Pancreas (tissue), 10 donors: ENCODE measurements at regions not wholly inside any gene's neighbourhood (a gene's known extent, or its start where the extent isn't known, plus 50 kb on each side); places are given as distances from the start of the nearest gene placed in this dataset.

ENCODE experiments used
- ATAC-seq, 4 donors: fragments of 200-7000 bp; cut with Tn5 transposase; one replicate each; pipeline versions ENCODE4 v1.8.0 to v1.9.1; 2020; ENCODE audit warnings: mild to moderate bottlenecking in 4 of 4, moderate library complexity in 4 of 4
- DNase-seq, 6 donors: peaks; one replicate each; pipeline ENCODE4 v3.0.0-alpha.2; 2020
- FAIRE-seq: peaks from 2 replicates; lab custom pipeline; 2012; peaks lifted over from hg19 to GRCh38; lab: Jason Lieb, UNC
- H3K27ac ChIP-seq, 4 donors: fragments of 200-600 bp; sonication (generic); 1 replicate in 3 of 4; 2 replicates in 1 of 4; pipeline versions ENCODE4 v1.5.0 to v1.8.0; 2020
- H3K27me3 ChIP-seq, 4 donors: fragments of 200-600 bp; one replicate each; pipeline ENCODE4 v1.8.0; 2021
- H3K36me3 ChIP-seq, 3 donors: fragments of 200-600 bp; sonication (generic) in 1 of 3; one replicate each; pipeline versions ENCODE4 v1.5.0 to v1.8.0; 2020 to 2021
- H3K4me1 ChIP-seq, 3 donors: fragments of 200-600 bp; one replicate each; pipeline ENCODE4 v1.8.0; 2021
- H3K4me3 ChIP-seq, 4 donors: fragments of 200-600 bp; sonication (generic) in 2 of 4; one replicate each; pipeline versions ENCODE4 v1.5.0 to v1.8.0; 2020 to 2021
- H3K9me3 ChIP-seq, 4 donors: fragments of 200-600 bp; one replicate each; pipeline ENCODE4 v1.8.0; 2021
- WGBS, 2 donors: extraction: QIAGEN DNeasy Blood & Tissue Kit; methylation state at CpG; one replicate each; pipeline ENCODE4 v1.1.7; 2013; 5-methylcytosine and 5-hydroxymethylcytosine counted together
- intact Hi-C, 3 donors: fragments of 100-400 bp; cut with DNase I; formaldehyde crosslinking; loops; one replicate each; pipeline versions ENCODE4 v1.11.1 to v1.14.2; 2022
- TF ChIP-seq, protein P1 (sequence below), 4 donors: fragments of 200-600 bp; sonication (generic) in 3 of 4; IDR thresholded peaks; one replicate each; pipeline versions ENCODE4 v1.5.0 to v1.8.0; 2021; ENCODE audit warnings: antibody characterized with exemption in 4 of 4
- donor health status: healthy with polysubstance abuse.
- donor health status: DM: no; HTN: no; CAD: no; lungs with moderate emphysema.
- donor health status: DM: no; HTN: no; CAD: no.
- donor health status: control.
- donor health status: control.
- donor health status: Bipolar disorder and iron deficiency.
- donor health status: DM: yes; HTN: yes; CAD: no.
- donor health status: DM: no; HTN: no; CAD: no.
- donor health status: DM: no; HTN: no; CAD: no.
- donor health status: DM: yes; HTN: yes; CAD: no.

DNA sequence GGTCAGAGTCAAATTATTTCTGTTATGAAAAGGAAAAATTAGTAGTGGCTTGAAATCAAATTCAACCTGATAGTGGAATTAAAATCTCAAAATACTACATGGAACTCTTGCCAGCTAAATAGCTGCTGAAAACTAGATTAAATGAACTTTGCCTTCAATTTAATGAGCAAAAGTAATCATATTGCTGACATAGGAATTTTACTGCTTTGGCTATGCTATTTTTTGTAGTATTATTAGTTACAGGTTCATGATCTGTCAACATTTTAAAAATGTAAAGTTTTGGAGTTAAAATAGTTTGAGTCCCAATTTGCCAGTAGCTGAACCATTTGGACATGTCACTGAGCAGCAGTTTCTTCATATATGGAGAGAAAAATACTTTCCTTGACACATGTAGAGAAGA is 81.4 kb downstream of the RERGL start:
- H3K9me3 ChIP-seq: no peaks in the 10 kb centered on the region
- H3K4me1 ChIP-seq: no peaks in the 10 kb centered on the region
- intact Hi-C loops: no loop called here
- TF ChIP-seq, protein P1, sequence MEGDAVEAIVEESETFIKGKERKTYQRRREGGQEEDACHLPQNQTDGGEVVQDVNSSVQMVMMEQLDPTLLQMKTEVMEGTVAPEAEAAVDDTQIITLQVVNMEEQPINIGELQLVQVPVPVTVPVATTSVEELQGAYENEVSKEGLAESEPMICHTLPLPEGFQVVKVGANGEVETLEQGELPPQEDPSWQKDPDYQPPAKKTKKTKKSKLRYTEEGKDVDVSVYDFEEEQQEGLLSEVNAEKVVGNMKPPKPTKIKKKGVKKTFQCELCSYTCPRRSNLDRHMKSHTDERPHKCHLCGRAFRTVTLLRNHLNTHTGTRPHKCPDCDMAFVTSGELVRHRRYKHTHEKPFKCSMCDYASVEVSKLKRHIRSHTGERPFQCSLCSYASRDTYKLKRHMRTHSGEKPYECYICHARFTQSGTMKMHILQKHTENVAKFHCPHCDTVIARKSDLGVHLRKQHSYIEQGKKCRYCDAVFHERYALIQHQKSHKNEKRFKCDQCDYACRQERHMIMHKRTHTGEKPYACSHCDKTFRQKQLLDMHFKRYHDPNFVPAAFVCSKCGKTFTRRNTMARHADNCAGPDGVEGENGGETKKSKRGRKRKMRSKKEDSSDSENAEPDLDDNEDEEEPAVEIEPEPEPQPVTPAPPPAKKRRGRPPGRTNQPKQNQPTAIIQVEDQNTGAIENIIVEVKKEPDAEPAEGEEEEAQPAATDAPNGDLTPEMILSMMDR (IDR thresholded peaks at IDR 0.05): no peak
- no peaks in the 10 kb centered on the region for H3K27me3 ChIP-seq
- no peak overlapping the region for H3K27ac ChIP-seq
- no peak for DNase-seq
- no peaks in the 10 kb centered on the region for H3K36me3 ChIP-seq
- no peak for FAIRE-seq
- H3K4me3 ChIP-seq: no peak overlapping the region
- ATAC-seq: no peak

DNA sequence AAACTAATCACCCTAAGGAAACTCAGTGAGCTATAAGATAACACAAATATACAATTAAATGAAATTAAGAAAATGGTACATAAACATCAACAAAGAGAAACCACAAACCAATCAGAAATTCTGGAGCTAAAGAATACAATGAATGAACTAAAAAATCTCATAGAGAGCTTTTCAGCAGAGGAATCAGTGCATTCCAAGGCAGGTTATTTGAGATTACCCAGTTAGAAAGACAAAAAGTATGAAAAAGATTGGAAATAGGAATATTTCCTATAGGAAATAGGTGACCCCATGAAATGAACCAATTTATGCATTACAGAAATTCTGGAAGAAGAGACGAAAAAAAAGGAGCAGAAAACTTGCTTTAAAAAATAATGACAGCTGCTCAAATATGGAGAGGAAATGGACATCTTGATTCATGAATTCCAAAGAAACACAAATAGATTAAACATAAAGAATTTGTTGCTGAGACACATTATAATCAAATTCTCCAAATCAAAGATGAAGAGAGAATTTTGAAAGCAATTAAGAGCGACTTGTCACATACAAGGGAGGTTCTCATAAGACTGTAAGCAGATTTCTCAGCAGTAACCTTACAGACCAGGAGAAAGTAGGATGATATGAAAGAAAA is 90.7 kb downstream of the RERGL start:
- ATAC-seq (no peak), DNase-seq (no peak), FAIRE-seq (no peak)
- Histone ChIP-seq H3K27ac (no peak overlapping the region), H3K36me3 (no peaks in the 10 kb centered on the region), H3K4me3 (no peak overlapping the region), H3K9me3 (no peaks in the 10 kb centered on the region), H3K27me3 (no peaks in the 10 kb centered on the region), H3K4me1 (no peaks in the 10 kb centered on the region)
- WGBS, 2 donors: 37 to 55% methylated on average over 2 of the region's 2 CpGs
- intact Hi-C loops: no loop called here
- TF ChIP-seq, protein P1 (IDR thresholded peaks at IDR 0.05): no peak

DNA sequence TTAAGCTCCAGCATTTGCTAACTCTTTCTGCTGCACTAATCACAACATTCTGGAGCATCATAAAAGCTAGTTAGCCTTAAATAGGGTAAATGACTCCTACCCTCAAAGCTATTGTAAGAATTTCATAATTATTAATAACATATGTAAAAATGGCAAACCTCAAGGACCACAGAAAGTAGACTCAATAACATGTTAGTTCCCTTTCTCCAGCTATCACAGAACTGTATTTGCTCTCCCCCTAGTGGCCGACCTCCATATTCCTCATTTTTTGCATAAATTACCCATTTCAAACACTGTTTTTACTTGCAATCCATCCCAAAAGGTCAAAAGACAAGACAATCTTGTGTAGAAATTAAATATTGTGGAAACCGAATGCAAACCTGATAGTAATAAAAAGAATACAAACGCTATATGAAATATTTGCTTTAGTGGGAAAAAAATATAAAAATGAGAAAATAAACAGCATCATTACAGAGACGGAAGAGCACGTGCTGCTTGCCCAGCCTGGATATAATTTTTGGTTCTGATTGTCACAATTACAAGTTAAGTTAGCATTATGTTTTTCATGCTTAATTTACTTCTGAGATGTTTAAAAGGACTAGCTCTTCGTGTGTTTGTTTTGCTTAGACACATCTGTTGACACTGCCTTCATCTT is 97.9 kb downstream of the RERGL start:
- no peak for DNase-seq
- intact Hi-C loops: no loop called here

DNA sequence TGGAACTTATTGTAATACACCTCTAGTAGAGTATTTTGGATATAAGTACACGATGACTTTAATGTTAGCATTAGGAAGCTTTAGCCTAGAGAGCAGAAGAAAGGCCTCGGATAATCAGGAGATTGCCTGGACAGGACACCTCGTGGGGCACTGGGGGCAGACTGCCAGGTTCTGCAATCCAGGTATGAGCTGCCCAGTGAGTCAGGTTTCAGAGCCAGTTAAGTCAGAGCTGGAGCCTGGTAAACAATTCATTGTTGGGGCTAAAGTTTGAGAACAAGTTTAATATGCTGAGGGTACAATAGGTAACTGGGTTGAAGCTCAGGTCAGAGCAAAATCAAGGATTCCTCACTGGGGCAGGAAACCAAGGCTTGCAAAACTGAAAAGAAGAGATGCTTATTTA is 107.4 kb downstream of the RERGL start:
- no peak for DNase-seq
- no peaks in the 10 kb centered on the region for H3K27me3 ChIP-seq
- no peak for ATAC-seq
- no peak overlapping the region for H3K27ac ChIP-seq
- no peaks in the 10 kb centered on the region for H3K4me1 ChIP-seq
- no peaks in the 10 kb centered on the region for H3K36me3 ChIP-seq
- TF ChIP-seq, protein P1 (IDR thresholded peaks at IDR 0.05): no peak
- intact Hi-C loops: no loop called here
- whole genome bisulfite sequencing, 2 donors: 34 to 44% methylated on average over 3 of the region's 3 CpGs
- H3K9me3 ChIP-seq: no peaks in the 10 kb centered on the region
- FAIRE-seq: no peak
- H3K4me3 ChIP-seq: no peak overlapping the region

More for the DNA sequence above, 97.9 kb downstream of the RERGL start:
- H3K27me3 ChIP-seq: no peaks in the 10 kb centered on the region
- H3K9me3 ChIP-seq: no peaks in the 10 kb centered on the region
- H3K4me3 ChIP-seq: no peak overlapping the region
- 20 to 25% methylated on average over 6 of the region's 6 CpGs for WGBS, 2 donors
- no peaks in the 10 kb centered on the region for H3K36me3 ChIP-seq
- FAIRE-seq: no peak
- TF ChIP-seq, protein P1 (IDR thresholded peaks at IDR 0.05): peak; percentile 33 to 58 (median 48)
- no peak overlapping the region for H3K27ac ChIP-seq
- no peaks in the 10 kb centered on the region for H3K4me1 ChIP-seq
- peak in 3 of 4 donors; percentile 31 to 52 (median 35) for ATAC-seq

DNA sequence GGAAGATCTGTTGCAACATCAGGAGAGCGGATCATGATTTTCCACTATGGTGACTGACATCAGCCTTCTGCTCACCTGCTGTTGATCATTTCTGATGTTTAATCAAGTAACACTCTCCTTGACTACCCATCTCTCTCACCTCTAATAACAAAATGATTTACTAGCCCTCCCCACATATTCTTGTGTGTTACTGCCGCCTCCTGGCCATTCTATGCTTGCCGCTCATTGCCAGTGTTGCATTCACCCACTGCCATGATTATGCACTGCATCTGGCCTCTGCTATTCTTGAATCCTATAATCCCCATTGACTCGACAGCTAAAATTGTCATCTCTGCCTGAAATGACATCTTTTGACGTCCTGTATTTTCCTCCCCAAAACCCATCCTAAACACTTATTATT is 113.8 kb downstream of the RERGL start:
- intact Hi-C loops: no loop called here
- Histone ChIP-seq H3K27me3 (no peaks in the 10 kb centered on the region), H3K9me3 (no peaks in the 10 kb centered on the region), H3K4me3 (no peak overlapping the region), H3K4me1 (no peaks in the 10 kb centered on the region), H3K36me3 (no peaks in the 10 kb centered on the region), H3K27ac (no peak overlapping the region)
- DNase-seq: no peak
- no peak for FAIRE-seq
- 39 to 47% methylated on average over 5 of the region's 5 CpGs for WGBS, 2 donors
- TF ChIP-seq, protein P1 (IDR thresholded peaks at IDR 0.05): no peak
- no peak for ATAC-seq
